Neuron (in vitro differentiated cells): ENCODE measurements at regions not wholly inside any gene's neighbourhood (a gene's known extent, or its start where the extent isn't known, plus 50 kb on each side); places are given as distances from the start of the nearest gene placed in this dataset.

Experiments
- H2AFZ ChIP-seq: one replicate; pipeline ENCODE4 v1.6.1; 2013; ENCODE audit warnings: low read depth, mild to moderate bottlenecking, inconsistent platforms, low read length, moderate library complexity
- H3K27me3 ChIP-seq: one replicate; pipeline ENCODE4 v1.6.1; 2013; ENCODE audit warnings: low read length; ENCODE audit not compliant: insufficient read depth
- H3K36me3 ChIP-seq: one replicate; pipeline ENCODE4 v1.6.1; 2013; ENCODE audit warnings: low read length; ENCODE audit not compliant: insufficient read depth
- H3K4me1 ChIP-seq: one replicate; pipeline ENCODE4 v1.6.1; 2013; ENCODE audit warnings: low read length; ENCODE audit not compliant: insufficient read depth
- H3K4me3 ChIP-seq: 2 replicates; pipeline ENCODE4 v1.5.1; 2013; ENCODE audit warnings: mild to moderate bottlenecking, low read length, moderate library complexity
- H3K9me3 ChIP-seq: one replicate; pipeline ENCODE4 v1.6.1; 2013; ENCODE audit warnings: low read length

DNA sequence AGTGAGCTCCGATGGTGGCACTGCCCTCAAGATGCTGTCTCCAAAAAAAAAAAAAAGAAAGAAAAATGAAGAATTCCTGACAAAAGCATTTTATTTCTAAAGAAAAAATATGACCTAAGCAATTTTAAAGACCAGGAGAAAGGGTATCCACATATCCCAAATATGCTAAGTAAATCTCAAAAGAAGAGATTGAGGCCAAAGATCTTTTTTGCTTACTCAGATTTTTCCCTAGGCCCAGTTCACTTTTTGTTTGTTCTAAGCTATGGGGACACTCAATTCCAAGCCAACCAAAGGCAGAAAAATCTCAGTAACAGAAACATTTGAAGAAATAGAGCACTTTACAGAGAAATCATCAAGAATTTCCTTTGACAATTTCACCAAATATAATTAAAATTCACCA, 150.8 kb downstream of the SOX9 start:
- H3K36me3 ChIP-seq = no peaks in the 10 kb centered on the region
- no peaks in the 10 kb centered on the region for H3K9me3 ChIP-seq
- H2AFZ ChIP-seq = no peak overlapping the region
- no peaks in the 10 kb centered on the region for H3K27me3 ChIP-seq
- H3K4me1 ChIP-seq = no peaks in the 10 kb centered on the region
- H3K4me3 ChIP-seq = no peak overlapping the region

DNA sequence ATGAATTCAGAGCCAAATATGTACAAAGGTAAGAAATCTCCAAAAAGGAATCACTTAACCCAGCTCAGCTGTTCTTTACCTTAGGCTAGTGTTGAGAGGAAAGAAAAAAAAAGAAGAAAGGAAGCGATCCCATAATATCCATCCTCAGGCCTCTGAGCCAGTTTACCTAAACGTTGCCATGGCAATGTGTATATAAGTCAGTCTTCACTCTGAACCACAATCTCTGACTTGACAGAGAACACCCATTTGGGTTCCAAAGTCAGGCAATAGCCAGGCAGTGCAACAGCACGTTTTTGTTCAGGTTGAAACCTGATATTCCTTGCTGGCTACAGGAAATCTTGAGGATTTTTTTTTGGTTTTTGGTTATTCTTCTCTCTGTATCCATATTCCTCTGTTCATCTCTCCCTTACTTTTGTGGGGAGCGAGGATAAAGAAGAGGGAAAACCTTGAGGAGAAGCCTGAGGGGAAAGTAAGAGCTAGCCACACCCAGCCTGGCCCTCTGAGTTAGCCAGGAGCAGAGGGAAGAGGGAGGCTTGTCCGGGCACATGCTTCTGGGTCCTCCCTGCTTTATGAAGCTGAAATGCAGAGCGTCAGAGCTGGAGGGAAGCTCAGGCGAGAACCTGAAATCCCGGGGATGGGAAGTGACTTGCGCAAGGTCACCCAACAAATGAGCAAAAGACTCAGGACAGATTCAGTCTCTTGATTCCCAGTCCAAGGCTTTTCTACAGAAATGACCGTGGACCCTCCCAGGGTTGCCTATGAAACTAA, 152.7 kb downstream of the SOX9 start:
- Histone ChIP-seq H3K4me3 (no peak overlapping the region), H3K36me3 (no peaks in the 10 kb centered on the region), H3K4me1 (no peaks in the 10 kb centered on the region), H2AFZ (no peak overlapping the region), H3K9me3 (no peaks in the 10 kb centered on the region), H3K27me3 (no peaks in the 10 kb centered on the region)

DNA sequence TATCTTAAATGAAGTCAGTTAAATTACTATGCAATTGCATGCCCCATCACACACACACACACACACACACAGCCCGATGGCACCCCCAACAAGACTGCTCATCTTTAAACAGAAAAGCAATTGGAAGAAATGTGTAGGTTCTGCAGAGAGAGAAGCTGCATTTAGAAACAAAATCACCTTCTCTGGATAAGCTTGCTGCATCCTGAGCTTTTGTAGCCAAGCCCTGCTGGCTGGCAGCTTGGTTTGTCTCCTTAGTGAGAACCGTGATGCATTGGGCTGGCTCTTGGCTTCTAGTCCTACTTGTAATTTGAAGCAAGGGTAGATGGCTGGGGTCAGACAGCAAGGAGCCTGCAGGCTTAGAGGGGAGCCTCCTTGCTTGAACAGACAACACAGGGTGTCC, 153.8 kb downstream of the SOX9 start:
- H3K27me3 ChIP-seq = no peaks in the 10 kb centered on the region
- no peak overlapping the region for H3K4me3 ChIP-seq
- H3K36me3 ChIP-seq = no peaks in the 10 kb centered on the region
- no peak overlapping the region for H2AFZ ChIP-seq
- no peaks in the 10 kb centered on the region for H3K4me1 ChIP-seq
- no peaks in the 10 kb centered on the region for H3K9me3 ChIP-seq

DNA sequence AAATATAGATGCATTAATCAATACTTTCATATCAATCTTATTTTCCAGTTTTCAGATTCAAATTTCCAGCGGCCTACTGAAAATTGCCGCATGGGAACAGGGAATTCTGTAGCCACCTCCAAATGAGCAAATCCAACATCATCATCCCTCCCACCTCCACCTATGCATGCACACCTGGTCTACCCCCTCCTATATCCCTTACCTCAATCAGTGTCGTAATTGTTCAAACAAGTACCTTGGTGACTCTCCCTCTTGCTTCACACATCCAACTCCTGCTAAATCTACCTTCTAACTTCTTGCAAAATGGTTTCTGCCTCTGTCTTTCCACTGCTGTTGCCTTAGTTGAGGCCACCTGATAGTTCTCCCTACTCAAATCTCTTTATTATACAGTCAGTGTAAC, 160.1 kb downstream of the SOX9 start:
- H3K9me3 ChIP-seq = no peaks in the 10 kb centered on the region
- no peaks in the 10 kb centered on the region for H3K27me3 ChIP-seq
- H3K4me3 ChIP-seq = no peak overlapping the region
- H3K4me1 ChIP-seq = no peaks in the 10 kb centered on the region
- no peaks in the 10 kb centered on the region for H3K36me3 ChIP-seq
- H2AFZ ChIP-seq = no peak overlapping the region

DNA sequence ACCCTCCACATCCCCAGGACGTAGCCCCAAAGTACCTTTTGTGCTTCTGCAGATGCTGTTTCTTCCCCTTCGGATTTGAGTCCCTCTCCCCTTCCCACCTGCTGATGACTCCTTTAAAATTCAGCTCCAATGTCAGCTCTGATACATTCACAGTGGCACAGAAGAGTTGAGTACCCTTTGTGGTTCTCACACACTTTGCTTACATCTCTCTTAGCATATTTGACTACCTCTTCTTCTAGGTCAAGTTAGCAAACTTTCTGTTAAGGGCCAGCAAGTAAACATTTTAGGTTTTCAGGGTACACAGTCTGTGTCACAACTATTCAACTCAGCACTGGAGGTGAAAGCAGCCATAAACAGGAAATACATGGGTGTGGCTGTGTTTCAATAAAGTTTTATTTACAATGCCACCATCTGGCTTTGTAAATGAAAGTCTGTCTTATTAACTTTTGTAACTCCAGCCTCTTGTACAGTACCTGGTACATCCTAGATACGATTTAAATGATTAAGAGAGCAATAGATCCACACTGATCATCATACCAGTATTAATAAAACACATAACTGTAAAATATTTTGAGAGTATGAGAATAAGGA, 161.7 kb downstream of the SOX9 start:
- no peaks in the 10 kb centered on the region for H3K27me3 ChIP-seq
- H3K36me3 ChIP-seq = no peaks in the 10 kb centered on the region
- no peak overlapping the region for H3K4me3 ChIP-seq
- H2AFZ ChIP-seq = no peak overlapping the region
- no peaks in the 10 kb centered on the region for H3K9me3 ChIP-seq
- no peaks in the 10 kb centered on the region for H3K4me1 ChIP-seq

DNA sequence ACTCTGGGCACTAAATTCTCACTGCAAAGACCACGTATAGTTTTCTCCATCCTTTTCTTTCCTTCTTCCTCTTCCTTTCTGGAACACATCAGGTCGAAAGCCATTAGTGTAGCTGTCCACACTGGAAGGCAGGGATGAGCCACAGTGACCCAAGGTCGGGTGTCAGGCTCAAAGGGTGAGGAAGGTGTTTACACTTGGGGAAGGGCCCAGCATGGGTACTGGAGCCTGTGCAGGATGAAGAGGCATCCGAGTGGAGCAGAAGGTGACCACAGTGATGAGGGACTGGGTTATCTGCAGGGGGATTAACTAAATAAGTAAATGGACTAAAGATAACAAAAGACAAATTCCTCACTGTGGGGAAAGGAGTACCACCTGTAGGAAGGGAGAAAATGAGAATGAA, 164.0 kb downstream of the SOX9 start:
- no peaks in the 10 kb centered on the region for H3K36me3 ChIP-seq
- no peaks in the 10 kb centered on the region for H3K4me1 ChIP-seq
- no peaks in the 10 kb centered on the region for H3K27me3 ChIP-seq
- no peak overlapping the region for H3K4me3 ChIP-seq
- no peaks in the 10 kb centered on the region for H3K9me3 ChIP-seq
- H2AFZ ChIP-seq = no peak overlapping the region

DNA sequence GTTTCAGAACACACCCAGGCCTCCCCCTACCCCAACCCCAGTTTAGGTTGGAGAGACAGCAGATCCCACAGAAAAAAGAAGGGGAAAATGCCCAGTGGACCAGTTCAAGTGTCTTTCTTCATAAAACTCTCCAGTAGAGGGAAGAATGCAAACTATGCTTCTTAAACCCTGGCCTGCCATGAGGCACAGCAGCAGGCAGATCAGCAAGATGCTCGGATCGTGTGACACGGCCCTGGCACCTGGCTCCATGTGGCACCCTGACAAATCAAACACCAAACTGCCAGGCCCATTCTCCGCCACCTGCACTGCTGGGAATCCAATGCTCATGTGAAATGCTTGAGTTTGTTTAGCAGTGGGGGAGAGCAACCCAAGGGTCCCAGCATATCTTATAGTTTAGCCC, 166.8 kb downstream of the SOX9 start:
- no peak overlapping the region for H3K4me3 ChIP-seq
- no peaks in the 10 kb centered on the region for H3K9me3 ChIP-seq
- no peaks in the 10 kb centered on the region for H3K4me1 ChIP-seq
- H3K36me3 ChIP-seq = no peaks in the 10 kb centered on the region
- H2AFZ ChIP-seq = no peak overlapping the region
- no peaks in the 10 kb centered on the region for H3K27me3 ChIP-seq

DNA sequence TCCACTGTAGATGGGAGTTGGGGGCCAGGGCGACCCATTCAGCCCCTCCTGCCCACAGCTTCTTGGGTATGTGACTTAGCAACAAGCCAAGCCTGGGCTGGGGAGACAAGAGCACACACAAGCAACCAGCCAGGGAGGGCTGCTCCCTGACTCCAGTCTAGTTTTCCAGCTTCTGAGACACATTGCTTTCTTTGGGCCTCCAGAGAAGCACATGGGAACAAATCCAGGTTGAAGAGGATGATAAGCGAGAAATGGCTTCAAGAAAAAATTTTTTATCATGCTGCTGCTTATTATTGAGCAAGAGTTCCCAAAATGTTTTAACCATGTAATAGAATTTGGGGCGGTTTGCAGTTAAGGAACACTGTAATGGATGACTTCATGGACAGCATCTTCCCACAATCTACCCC, 173.7 kb downstream of the SOX9 start:
- no peaks in the 10 kb centered on the region for H3K36me3 ChIP-seq
- H3K4me1 ChIP-seq = peaks cover 8% of the 10 kb centered on the region
- H2AFZ ChIP-seq = no peak overlapping the region
- H3K9me3 ChIP-seq = no peaks in the 10 kb centered on the region
- H3K27me3 ChIP-seq = no peaks in the 10 kb centered on the region
- no peak overlapping the region for H3K4me3 ChIP-seq

DNA sequence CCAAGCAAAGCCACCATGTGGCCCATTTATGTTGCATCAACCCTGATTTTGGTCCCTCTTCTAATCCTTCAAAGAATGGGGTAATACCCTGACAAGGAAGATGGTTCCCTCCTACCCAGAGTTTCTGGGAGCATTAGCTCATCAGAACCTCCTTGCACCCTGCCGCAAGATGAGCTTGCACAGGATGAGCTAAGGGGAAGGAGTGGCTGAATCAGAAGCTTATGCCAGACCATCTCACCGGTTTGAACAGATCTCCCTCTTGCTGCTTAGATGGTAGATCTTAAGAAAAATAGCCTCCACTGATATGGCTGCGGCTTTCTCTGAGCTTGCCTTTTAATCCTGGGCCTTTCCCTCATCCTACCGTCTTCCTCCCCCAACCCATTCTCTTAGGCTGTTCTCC, 175.1 kb downstream of the SOX9 start:
- Histone ChIP-seq H3K9me3 (no peaks in the 10 kb centered on the region), H3K36me3 (no peaks in the 10 kb centered on the region), H3K4me1 (peaks cover 9% of the 10 kb centered on the region), H3K27me3 (no peaks in the 10 kb centered on the region), H3K4me3 (no peak overlapping the region), H2AFZ (no peak overlapping the region)

DNA sequence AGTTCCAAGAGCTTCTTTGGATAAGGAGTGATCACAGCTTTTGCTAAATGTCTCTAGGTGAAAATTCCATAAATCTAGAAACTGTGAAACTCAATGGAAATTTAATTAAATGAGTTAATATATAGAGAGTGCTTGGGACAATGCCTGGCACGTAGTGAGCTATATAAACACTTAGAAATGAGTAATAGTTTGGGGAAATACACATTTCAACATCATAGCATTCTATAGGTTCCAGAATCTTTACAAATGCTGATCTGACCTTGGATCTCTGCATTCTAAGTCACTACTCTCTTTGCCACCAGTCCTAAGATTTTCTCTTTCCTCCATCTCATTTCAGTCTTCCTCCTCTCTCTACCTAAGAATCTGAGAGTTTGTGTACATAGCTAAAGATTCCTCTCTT, 175.6 kb downstream of the SOX9 start:
- Histone ChIP-seq H3K27me3 (no peaks in the 10 kb centered on the region), H2AFZ (no peak overlapping the region), H3K4me3 (no peak overlapping the region), H3K9me3 (no peaks in the 10 kb centered on the region), H3K4me1 (peaks cover 9% of the 10 kb centered on the region), H3K36me3 (no peaks in the 10 kb centered on the region)

DNA sequence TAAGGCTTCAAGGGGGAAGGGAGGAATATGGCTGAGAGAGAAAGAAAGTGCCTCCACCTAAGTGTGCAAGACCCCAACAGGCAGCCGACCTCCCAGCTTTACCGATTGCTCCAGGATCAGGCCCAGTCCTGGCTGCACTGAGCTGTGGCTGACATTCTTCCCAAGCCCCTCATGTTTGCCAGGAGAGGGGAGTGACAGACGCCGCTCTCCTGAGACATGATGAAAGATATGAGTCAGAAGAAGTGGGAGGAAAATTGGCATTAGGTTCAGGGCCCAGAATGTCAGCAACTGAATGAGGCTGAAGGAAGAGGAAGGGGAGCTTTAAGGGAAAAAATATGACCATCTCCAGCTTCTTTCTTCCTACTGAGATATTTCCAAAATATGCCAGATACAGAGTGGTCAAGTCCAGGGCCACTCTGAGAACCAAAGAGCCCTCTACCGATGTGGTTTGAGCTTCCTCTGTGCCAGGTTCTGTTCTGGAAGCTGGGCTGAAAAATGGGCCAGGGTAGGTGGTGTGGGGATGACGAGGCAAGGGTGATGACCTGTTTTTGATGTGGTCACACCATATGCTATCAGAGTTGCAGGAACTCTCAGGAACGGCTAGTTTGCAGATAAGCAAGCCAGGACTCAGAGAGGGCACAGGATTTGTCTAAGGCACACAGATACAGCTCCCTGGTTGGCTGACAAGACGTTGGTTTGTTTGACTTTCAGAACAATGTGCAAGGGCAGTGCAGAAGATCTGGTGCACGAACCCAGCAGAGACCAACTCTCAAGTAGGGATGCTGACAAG, 176.7 kb downstream of the SOX9 start:
- no peak overlapping the region for H2AFZ ChIP-seq
- no peaks in the 10 kb centered on the region for H3K9me3 ChIP-seq
- peaks cover 9% of the 10 kb centered on the region for H3K4me1 ChIP-seq
- H3K4me3 ChIP-seq = no peak overlapping the region
- H3K27me3 ChIP-seq = no peaks in the 10 kb centered on the region
- H3K36me3 ChIP-seq = no peaks in the 10 kb centered on the region

DNA sequence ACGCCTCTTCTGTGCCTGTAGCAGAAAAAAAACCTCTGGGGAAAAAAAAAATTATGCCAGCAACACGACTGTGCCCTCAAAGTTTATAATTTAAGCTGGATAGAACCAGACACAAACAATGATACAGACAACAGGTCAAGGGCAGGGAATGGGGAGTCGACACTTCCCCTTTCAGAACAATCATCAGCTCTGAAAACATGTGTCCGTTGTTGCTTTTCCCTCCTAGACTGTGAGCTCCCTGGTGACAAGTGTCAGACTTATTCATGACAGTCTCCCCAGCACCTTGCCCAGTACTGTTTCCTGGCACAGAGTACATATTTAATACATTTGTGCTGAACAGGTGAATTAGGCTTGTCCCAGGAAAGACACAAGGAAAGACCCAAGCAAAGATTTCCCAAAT, 178.3 kb downstream of the SOX9 start:
- H3K9me3 ChIP-seq = no peaks in the 10 kb centered on the region
- no peak overlapping the region for H3K4me3 ChIP-seq
- H2AFZ ChIP-seq = no peak overlapping the region
- H3K27me3 ChIP-seq = no peaks in the 10 kb centered on the region
- H3K36me3 ChIP-seq = no peaks in the 10 kb centered on the region
- H3K4me1 ChIP-seq = peaks cover 9% of the 10 kb centered on the region

DNA sequence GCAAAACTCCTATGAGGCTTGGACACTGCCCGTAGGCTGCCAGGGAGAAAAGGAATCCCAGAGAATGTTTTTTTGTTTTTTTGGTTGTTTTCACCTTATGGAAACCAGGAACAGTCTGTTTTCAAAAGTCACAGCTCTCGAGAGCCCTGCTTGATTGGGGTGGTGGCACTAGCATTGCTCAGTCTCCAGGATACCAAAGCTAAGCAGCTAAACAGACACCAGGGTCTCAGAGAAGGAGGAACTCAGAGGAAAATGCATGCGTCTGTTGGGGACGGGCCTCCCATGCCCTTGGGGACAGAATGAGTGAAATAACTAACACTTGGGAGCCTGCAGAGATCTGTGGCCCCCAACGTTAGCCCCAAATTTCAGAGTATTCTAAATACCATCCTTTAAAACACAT, 178.8 kb downstream of the SOX9 start:
- Histone ChIP-seq H2AFZ (no peak overlapping the region), H3K27me3 (no peaks in the 10 kb centered on the region), H3K9me3 (no peaks in the 10 kb centered on the region), H3K36me3 (no peaks in the 10 kb centered on the region), H3K4me1 (peaks cover 9% of the 10 kb centered on the region), H3K4me3 (no peak overlapping the region)
